ENCODE measurements at regions not wholly inside any gene's neighbourhood (a gene's known extent, or its start where the extent isn't known, plus 50 kb on each side); places are given as distances from the start of the nearest gene placed in this dataset.

DNA sequence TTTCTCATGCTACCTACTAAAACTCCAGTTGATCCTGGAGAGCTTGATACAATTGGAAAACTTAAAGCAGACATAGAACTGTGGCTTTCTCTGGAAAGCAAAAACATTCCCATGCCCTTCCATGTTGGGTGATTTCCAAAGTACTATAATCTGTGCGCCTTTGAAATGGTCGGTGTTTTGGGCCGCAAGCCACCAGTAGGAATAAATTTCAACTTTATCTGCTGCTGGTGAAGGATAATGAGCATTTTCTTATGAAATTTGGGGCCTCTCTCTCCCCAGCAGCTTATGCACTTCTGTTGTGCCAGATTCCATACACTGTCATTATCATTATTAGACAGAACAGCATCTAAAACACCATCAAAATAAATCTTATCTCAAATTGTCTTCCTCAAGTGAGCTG, 366.7 kb upstream of the RPS6KA3 start:
- TF ChIP-seq, protein P1, sequence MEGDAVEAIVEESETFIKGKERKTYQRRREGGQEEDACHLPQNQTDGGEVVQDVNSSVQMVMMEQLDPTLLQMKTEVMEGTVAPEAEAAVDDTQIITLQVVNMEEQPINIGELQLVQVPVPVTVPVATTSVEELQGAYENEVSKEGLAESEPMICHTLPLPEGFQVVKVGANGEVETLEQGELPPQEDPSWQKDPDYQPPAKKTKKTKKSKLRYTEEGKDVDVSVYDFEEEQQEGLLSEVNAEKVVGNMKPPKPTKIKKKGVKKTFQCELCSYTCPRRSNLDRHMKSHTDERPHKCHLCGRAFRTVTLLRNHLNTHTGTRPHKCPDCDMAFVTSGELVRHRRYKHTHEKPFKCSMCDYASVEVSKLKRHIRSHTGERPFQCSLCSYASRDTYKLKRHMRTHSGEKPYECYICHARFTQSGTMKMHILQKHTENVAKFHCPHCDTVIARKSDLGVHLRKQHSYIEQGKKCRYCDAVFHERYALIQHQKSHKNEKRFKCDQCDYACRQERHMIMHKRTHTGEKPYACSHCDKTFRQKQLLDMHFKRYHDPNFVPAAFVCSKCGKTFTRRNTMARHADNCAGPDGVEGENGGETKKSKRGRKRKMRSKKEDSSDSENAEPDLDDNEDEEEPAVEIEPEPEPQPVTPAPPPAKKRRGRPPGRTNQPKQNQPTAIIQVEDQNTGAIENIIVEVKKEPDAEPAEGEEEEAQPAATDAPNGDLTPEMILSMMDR (tag by site-specific recombination; IDR thresholded peaks at IDR 0.05): no peak
- TF ChIP-seq, protein P2, sequence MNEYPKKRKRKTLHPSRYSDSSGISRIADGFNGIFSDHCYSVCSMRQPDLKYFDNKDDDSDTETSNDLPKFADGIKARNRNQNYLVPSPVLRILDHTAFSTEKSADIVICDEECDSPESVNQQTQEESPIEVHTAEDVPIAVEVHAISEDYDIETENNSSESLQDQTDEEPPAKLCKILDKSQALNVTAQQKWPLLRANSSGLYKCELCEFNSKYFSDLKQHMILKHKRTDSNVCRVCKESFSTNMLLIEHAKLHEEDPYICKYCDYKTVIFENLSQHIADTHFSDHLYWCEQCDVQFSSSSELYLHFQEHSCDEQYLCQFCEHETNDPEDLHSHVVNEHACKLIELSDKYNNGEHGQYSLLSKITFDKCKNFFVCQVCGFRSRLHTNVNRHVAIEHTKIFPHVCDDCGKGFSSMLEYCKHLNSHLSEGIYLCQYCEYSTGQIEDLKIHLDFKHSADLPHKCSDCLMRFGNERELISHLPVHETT (tag by site-specific recombination; IDR thresholded peaks at IDR 0.05): no peak
- TF ChIP-seq ZNF157 (tag by site-specific recombination; IDR thresholded peaks at IDR 0.05) (no peak), ZNF433 (tag by site-specific recombination; IDR thresholded peaks at IDR 0.05; ENCODE audit: low read depth) (no peak)
- TF ChIP-seq, protein P3, sequence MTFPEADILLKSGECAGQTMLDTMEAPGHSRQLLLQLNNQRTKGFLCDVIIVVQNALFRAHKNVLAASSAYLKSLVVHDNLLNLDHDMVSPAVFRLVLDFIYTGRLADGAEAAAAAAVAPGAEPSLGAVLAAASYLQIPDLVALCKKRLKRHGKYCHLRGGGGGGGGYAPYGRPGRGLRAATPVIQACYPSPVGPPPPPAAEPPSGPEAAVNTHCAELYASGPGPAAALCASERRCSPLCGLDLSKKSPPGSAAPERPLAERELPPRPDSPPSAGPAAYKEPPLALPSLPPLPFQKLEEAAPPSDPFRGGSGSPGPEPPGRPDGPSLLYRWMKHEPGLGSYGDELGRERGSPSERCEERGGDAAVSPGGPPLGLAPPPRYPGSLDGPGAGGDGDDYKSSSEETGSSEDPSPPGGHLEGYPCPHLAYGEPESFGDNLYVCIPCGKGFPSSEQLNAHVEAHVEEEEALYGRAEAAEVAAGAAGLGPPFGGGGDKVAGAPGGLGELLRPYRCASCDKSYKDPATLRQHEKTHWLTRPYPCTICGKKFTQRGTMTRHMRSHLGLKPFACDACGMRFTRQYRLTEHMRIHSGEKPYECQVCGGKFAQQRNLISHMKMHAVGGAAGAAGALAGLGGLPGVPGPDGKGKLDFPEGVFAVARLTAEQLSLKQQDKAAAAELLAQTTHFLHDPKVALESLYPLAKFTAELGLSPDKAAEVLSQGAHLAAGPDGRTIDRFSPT (tag by site-specific recombination; IDR thresholded peaks at IDR 0.05): no peak
- TF ChIP-seq, protein P4, sequence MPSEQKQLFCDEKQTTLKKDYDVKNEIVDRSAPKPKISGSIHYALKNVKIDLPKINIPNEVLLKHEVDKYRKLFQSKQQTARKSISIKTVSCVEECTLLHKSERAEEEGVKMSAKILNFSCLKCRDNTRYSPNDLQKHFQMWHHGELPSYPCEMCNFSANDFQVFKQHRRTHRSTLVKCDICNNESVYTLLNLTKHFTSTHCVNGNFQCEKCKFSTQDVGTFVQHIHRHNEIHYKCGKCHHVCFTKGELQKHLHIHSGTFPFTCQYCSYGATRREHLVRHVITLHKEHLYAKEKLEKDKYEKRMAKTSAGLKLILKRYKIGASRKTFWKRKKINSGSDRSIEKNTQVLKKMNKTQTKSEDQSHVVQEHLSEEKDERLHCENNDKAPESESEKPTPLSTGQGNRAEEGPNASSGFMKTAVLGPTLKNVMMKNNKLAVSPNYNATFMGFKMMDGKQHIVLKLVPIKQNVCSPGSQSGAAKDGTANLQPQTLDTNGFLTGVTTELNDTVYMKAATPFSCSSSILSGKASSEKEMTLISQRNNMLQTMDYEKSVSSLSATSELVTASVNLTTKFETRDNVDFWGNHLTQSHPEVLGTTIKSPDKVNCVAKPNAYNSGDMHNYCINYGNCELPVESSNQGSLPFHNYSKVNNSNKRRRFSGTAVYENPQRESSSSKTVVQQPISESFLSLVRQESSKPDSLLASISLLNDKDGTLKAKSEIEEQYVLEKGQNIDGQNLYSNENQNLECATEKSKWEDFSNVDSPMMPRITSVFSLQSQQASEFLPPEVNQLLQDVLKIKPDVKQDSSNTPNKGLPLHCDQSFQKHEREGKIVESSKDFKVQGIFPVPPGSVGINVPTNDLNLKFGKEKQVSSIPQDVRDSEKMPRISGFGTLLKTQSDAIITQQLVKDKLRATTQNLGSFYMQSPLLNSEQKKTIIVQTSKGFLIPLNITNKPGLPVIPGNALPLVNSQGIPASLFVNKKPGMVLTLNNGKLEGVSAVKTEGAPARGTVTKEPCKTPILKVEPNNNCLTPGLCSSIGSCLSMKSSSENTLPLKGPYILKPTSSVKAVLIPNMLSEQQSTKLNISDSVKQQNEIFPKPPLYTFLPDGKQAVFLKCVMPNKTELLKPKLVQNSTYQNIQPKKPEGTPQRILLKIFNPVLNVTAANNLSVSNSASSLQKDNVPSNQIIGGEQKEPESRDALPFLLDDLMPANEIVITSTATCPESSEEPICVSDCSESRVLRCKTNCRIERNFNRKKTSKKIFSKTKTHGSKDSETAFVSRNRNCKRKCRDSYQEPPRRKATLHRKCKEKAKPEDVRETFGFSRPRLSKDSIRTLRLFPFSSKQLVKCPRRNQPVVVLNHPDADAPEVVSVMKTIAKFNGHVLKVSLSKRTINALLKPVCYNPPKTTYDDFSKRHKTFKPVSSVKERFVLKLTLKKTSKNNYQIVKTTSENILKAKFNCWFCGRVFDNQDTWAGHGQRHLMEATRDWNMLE (tag by site-specific recombination; conservative IDR thresholded peaks at IDR 0.05; ENCODE audit: low read depth): no peak
